ENCODE measurements at regions not wholly inside any gene's neighbourhood (a gene's known extent, or its start where the extent isn't known, plus 50 kb on each side); places are given as distances from the start of the nearest gene placed in this dataset.
A peak's percentile ranks its signal among the peaks of the same experiment; 100 is the strongest.
"Not testable (repeated sequence)": the region's sequence is repeated elsewhere in the genome, so short reads cannot be mapped to it uniquely, and the experiment has no call there.

DNA sequence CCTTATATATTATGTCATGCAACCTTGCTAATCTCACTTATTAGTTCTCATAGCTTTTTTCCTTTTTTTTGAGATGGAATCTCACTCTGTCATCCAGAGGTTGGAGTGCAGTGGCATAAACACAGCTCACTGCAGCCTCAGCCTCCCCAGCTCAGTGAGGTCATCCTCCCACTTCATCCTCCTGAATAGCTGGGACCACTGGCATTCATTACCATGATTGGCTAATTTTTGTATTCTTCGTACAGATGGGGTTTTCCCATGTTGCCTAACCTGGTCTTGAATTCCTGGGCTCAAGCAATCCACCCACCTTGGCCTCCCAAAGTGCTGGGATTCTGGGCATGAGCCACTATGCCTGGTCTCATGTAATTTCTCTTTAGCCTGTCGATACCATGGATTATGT lies 89.1 kb upstream of the TRIM24 start:
- no peak for DNase-seq (ENCODE audit: low spot score)

- DNase-seq (ENCODE audit: low spot score) = no peak
Observed at GRCh38 chr7:138374119-138374693, 85.9 kb upstream of the TRIM24 start.

DNA sequence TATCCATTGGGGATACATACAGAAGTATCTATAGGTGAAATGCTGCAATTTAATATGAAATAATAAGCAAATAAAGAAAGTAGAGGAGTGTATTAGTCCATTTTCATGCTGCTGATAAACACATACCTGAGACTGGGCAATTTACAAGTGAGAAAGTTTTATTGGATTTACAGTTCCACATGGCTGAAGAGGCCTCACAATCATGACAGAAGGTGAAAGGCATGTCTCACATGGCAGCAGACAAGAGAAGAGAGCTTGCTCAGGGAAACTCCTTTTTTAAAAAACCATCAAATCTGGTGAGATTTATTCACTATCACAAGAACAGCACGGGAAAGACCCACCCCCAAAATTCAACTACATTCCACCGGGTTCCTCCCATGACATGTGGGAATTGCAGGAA lies 82.8 kb upstream of the TRIM24 start:
- no peak for DNase-seq (ENCODE audit: low spot score)

DNA sequence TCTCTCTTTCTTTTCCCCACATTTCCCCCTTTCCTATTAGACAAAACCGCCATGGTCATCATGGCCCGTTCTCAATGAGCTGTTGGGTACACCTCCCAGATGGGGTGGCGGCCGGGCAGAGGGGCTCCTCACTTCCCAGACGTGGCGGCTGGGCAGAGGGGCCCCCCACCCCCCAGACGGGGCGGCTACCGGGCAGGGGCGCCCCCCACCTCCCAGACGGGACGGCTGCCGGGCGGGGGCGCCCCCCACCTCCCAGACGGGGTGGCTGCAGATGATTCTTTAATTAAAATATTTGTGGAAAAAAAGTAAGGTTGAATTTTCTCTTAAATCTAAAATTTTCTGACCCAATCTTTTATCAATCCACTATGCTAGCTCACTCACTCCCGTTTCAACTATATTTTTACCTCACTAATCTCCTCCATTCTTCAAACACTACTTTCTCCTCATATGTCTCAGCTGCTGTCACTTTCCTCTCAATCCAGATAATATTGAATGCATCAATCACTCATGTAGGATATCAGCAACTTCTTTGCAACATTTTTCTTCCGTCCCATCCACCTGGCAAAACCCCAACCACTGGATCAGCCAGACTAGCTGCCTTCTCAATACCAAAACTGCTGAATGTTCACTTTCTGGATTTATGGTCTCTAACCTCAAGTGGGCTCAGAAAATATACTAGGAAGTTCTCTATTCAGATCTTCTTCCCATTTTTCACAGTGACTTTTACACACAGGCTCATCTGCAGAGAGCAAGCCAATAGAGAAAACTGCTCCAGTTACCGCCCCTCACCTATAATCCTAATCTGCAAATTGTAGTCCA lies 81.1 kb upstream of the TRIM24 start:
- DNase-seq (ENCODE audit: low spot score) = no peak

DNA sequence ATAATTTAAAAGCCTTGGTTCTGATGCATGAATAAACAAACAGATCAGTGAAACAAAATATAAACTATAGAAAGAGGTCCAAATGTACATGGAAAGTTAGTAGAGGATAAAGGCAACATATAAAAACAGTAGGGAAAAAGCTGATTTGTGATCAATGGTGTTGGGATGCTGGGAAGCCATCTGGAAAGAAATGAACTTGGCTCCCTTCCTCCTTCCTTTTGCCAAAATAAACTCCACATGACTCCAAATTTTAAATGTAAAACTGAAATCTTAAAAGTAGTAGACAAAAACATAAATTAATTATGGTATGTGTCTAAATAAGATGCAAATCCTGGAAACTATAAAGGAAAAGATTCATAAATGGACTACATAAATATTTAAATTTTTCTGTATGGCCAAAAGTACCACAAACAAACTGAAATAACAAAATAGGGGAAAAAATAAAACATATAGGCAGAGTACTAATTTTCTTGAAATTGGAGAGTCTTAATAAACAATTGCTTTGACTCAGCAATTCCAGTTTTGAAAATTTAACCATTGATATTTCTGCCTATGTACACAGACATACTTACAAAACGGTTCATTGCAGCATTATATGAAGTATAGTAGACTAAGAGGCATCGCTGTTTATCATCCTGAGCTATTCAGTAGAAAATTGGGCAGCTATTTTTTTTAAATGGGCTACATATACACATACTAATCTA lies 77.0 kb upstream of the TRIM24 start:
- no peak for DNase-seq (ENCODE audit: low spot score)

- no peak for DNase-seq (ENCODE audit: low spot score)
Observed at GRCh38 chr7:138386821-138387220, 73.2 kb upstream of the TRIM24 start.

GRCh38 chr7:138387755-138388475 lies 72.1 kb upstream of the TRIM24 start:
- DNase-seq (ENCODE audit: low spot score) = no peak

DNA sequence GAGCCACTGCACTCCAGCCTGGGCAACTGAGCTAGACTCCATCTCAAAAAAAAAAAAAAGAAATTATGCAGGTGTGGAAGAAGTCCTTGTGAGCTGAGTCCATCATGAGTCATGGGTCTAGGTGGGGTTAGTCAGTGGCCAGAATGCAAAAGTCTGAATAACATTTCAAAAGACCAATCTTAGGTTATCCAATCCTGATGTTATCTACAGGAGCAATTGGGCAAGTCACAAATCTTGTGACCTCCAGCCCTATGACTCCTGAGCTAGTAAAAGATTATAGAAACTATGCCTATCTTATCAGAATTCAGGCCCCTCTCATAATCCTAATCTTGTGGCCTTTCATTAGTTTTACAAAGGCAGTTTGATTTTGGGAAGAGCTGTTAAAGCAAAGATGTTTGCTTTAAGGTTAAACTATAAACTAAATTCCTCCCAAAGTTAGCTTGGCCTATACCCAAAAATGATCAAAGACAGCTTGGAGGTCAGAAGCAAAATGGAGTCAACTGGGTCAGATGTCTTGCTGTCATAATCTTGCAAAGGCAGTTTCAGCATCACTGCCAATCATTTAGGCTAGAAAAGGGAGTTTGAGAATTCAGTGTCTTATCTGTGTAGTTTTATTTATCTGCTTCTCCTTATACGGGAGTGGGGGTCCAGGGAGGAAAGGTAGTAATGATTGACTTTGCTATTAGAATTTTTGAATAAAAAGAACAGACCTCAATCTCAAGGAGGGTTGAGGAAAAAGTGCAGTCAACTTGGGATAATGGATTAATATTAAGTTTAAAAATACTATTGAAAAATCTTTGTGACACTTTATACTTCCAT lies 71.2 kb upstream of the TRIM24 start:
- DNase-seq (ENCODE audit: low spot score) = no peak

DNA sequence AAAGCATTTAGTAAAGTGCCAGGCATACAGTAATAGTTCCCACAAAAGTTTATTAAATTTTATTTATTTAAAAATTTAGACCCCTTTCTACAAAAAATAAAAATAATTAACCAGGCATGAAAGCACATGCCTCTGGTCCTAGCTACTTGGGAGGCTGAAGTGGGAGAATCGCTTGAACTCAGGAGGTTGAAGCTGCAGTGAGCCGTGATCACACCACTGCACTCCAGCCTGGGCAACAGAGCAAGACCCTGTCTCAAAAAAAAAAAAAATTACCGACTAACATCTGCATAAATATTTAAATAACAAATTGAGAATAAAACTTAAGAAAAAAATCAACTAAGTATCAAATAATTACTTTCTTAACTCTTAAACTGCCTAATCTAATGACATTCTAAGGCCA lies 64.3 kb upstream of the TRIM24 start:
- DNase-seq (ENCODE audit: low spot score) = no peak

GRCh38 chr7:138396251-138397070 lies 63.6 kb upstream of the TRIM24 start:
- DNase-seq (ENCODE audit: low spot score) = peak; percentile 47

- DNase-seq (ENCODE audit: low spot score) = not testable (repeated sequence)
Observed at GRCh38 chr7:138397071-138397433, 63.0 kb upstream of the TRIM24 start.

- DNase-seq (ENCODE audit: low spot score) = no peak
Observed at GRCh38 chr7:138398857-138399256, 61.2 kb upstream of the TRIM24 start.

GRCh38 chr7:138400400-138400886 lies 59.6 kb upstream of the TRIM24 start:
- no peak for DNase-seq (ENCODE audit: low spot score)

DNA sequence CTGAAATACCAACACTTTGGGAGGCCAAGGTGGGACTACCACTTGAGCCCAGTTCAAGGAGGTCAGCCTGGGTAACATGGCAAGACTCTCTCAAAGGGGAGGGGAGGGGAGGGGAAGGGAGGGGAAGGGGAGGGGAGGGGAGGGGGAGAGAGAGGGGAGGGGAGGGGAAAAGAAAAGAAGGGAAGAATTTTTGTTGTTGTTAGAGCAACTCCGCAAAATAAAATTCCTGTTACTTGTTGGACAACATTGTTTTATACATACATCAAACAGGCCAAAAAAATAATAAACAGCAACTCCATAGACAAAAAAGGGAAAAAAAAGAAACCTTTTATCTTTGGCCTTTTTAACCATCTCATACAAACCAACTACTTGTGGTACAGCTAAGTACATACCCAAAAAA lies 57.3 kb upstream of the TRIM24 start:
- DNase-seq (ENCODE audit: low spot score) = no peak

GRCh38 chr7:138405496-138405895 lies 54.6 kb upstream of the TRIM24 start:
- no peak for DNase-seq (ENCODE audit: low spot score)

DNA sequence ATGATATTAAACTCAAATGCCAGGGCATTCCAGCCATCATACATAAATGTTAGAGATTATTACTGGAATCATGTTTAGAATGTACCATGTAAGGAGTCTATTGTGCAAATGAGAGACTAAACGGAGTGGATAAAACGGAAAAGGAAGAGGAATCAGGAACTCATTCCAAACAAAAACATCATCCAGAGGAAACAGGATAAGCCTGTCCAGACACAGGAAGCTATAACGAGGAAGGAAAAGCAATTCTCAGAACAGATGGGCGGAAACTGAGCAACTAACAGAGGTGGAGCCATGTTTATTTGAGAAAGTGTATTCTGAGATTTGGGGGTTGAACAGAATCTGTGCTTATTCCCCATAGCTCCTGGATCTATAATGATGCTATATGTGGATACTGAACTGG lies 52.3 kb upstream of the TRIM24 start:
- no peak for DNase-seq (ENCODE audit: low spot score)

Measured in ecto neural progenitor cell (in vitro differentiated cells).